Common myeloid progenitor, CD34-positive (primary cell): ENCODE measurements at regions not wholly inside any gene's neighbourhood (a gene's known extent, or its start where the extent isn't known, plus 50 kb on each side); places are given as distances from the start of the nearest gene placed in this dataset.
A peak's percentile ranks its signal among the peaks of the same experiment; 100 is the strongest.

ENCODE experiments used
- CTCF ChIA-PET: fragments of 350-600 bp; sonication (Branson Sonifier 250); formaldehyde crosslinking; loops from one replicate; lab custom pipeline; 2021; ENCODE audit warnings: antibody characterized with exemption; lab: Charles Lee
- POLR2A ChIA-PET: fragments of 350-600 bp; sonication (Branson Sonifier 250); formaldehyde crosslinking; loops from one replicate; lab custom pipeline; 2021; ENCODE audit warnings: antibody characterized with exemption; lab: Charles Lee
- DNase-seq, 3 donors: peaks; one replicate each; pipeline versions ENCODE4 v3.0.0 to v3.0.0-alpha.2; 2013
- H3K27ac ChIP-seq, 2 experiments: 1 replicate in 1 of 2; 2 replicates in 1 of 2; pipeline ENCODE4 v1.7.0; 2013; ENCODE audit warnings: inconsistent platforms in 2 of 2, low read length in 2 of 2, mild to moderate bottlenecking in 2 of 2, low read depth in 1 of 2, moderate library complexity in 1 of 2; ENCODE audit not compliant: severe bottlenecking in 2 of 2, insufficient read depth in 1 of 2, poor library complexity in 1 of 2
- H3K27me3 ChIP-seq, 5 experiments: replicated peaks in 2 of 5; 1 replicate in 3 of 5; 2 replicates in 2 of 5; pipeline versions ENCODE4 v1.6.1 to v1.7.0; 2013; ENCODE audit warnings: low read length in 4 of 5, mild to moderate bottlenecking in 2 of 5, moderate library complexity in 2 of 5, inconsistent platforms in 1 of 5; ENCODE audit not compliant: insufficient read depth in 5 of 5, control insufficient read depth in 4 of 5
- H3K36me3 ChIP-seq, 4 experiments: 1 replicate in 2 of 4; 2 replicates in 2 of 4; pipeline versions ENCODE4 v1.6.1 to v1.7.0; 2013; ENCODE audit warnings: low read length in 3 of 4, control low read depth in 1 of 4, mild to moderate bottlenecking in 1 of 4; ENCODE audit not compliant: control insufficient read depth in 4 of 4, insufficient read depth in 4 of 4
- H3K4me1 ChIP-seq, 4 experiments: 1 replicate in 3 of 4; 2 replicates in 1 of 4; pipeline versions ENCODE4 v1.6.1 to v1.7.1; 2013; ENCODE audit warnings: low read length in 3 of 4, mild to moderate bottlenecking in 3 of 4, control low read depth in 1 of 4, inconsistent platforms in 1 of 4, moderate library complexity in 1 of 4; ENCODE audit not compliant: control insufficient read depth in 4 of 4, insufficient read depth in 4 of 4; ENCODE audit errors: control extremely low read depth in 1 of 4
- H3K4me3 ChIP-seq, 7 experiments: 1 replicate in 4 of 7; 2 replicates in 3 of 7; pipeline versions ENCODE4 v1.5.1 to v1.7.0; 2013; ENCODE audit warnings: mild to moderate bottlenecking in 7 of 7, low read length in 6 of 7, moderate library complexity in 6 of 7, inconsistent platforms in 2 of 7, low read depth in 2 of 7, control low read depth in 1 of 7; ENCODE audit not compliant: insufficient read depth in 4 of 7, control insufficient read depth in 1 of 7; ENCODE audit errors: extremely low read depth in 1 of 7
- H3K9me3 ChIP-seq, 5 experiments: 1 replicate in 4 of 5; 2 replicates in 1 of 5; pipeline versions ENCODE4 v1.6.1 to v1.7.1; 2013; ENCODE audit warnings: low read length in 4 of 5, mild to moderate bottlenecking in 2 of 5, inconsistent platforms in 1 of 5, low read depth in 1 of 5, moderate library complexity in 1 of 5; ENCODE audit not compliant: control insufficient read depth in 4 of 5, insufficient read depth in 2 of 5; ENCODE audit errors: control extremely low read depth in 1 of 5
- WGBS: methylation state at CpG from one replicate; pipeline ENCODE4 v1.1.5; 2013; ENCODE audit not compliant: insufficient coverage; 5-methylcytosine and 5-hydroxymethylcytosine counted together

- H3K4me3 ChIP-seq = no peak overlapping the region
- H3K27me3 ChIP-seq = no peaks in the 10 kb centered on the region
- WGBS = no CpG with 5 or more reads among the region's 1 CpG
- no peaks in the 10 kb centered on the region for H3K36me3 ChIP-seq
- no peak overlapping the region for H3K27ac ChIP-seq
- DNase-seq = peak in 1 of 3 donors; percentile 33
- H3K9me3 ChIP-seq = peaks cover 0 to 11% (median 2%) of the 10 kb centered on the region in 5 experiments
- POLR2A ChIA-PET = no interaction called here
- peaks cover 12 to 31% (median 14%) of the 10 kb centered on the region in 4 experiments for H3K4me1 ChIP-seq
- CTCF ChIA-PET = interaction anchor here (0.7 to 1.4 kb wide), 3 partner anchors 9 to 20 kb away, joined by 3 read pairs; no protein-coding TSS in a partner anchor
Measured at GRCh38 chr11:35056391-35057093, 82.4 kb upstream of the CD44 start.

GRCh38 chr11:35057926-35058668 is 80.9 kb upstream of the CD44 start:
- Histone ChIP-seq H3K9me3 (peaks cover 0 to 9% (median 2%) of the 10 kb centered on the region in 5 experiments), H3K4me1 (peaks cover 8 to 28% (median 10%) of the 10 kb centered on the region in 4 experiments), H3K36me3 (no peaks in the 10 kb centered on the region), H3K27ac (no peak overlapping the region), H3K27me3 (no peaks in the 10 kb centered on the region), H3K4me3 (no peak overlapping the region)
- ChIA-PET CTCF (interaction anchor here (0.5 to 1.7 kb wide), 6 partner anchors 8 to 217 kb away, joined by 3 to 12 read pairs (median 4); no protein-coding TSS in a partner anchor), POLR2A (interaction anchor here (0.7 kb wide), 1 partner anchor 91 kb away, joined by 4 read pairs; no protein-coding TSS in a partner anchor)
- peak in 2 of 3 donors; percentile 46 to 57 for DNase-seq
- 93% methylated on average over 2 of the region's 2 CpGs for WGBS

- ChIA-PET POLR2A (no interaction called here), CTCF (interaction anchor here (0.5 to 2.0 kb wide), 7 partner anchors 8 to 300 kb away, joined by 3 to 12 read pairs (median 4); no protein-coding TSS in a partner anchor)
- WGBS = 81% methylated on average over 3 of the region's 5 CpGs
- H3K9me3 ChIP-seq = peaks cover 0 to 7% (median 2%) of the 10 kb centered on the region in 5 experiments
- H3K4me3 ChIP-seq = no peak overlapping the region
- DNase-seq = no peak
- H3K36me3 ChIP-seq = no peaks in the 10 kb centered on the region
- H3K27me3 ChIP-seq = no peaks in the 10 kb centered on the region
- H3K27ac ChIP-seq = no peak overlapping the region
- H3K4me1 ChIP-seq = peaks cover 8 to 31% (median 10%) of the 10 kb centered on the region in 4 experiments
Measured at GRCh38 chr11:35058669-35059434, 80.1 kb upstream of the CD44 start.

- Histone ChIP-seq H3K4me1 (peaks cover 11 to 47% (median 16%) of the 10 kb centered on the region in 4 experiments), H3K27ac (no peak overlapping the region), H3K9me3 (no peaks in the 10 kb centered on the region), H3K27me3 (no peaks in the 10 kb centered on the region), H3K36me3 (no peaks in the 10 kb centered on the region), H3K4me3 (no peak overlapping the region)
- DNase-seq = no peak
- WGBS = 100% methylated on average over 1 of the region's 5 CpGs
- ChIA-PET POLR2A (no interaction called here), CTCF (no interaction called here)
Measured at GRCh38 chr11:35061516-35062440, 77.2 kb upstream of the CD44 start.

- ChIA-PET POLR2A (interaction anchor here (1.1 kb wide), 1 partner anchor 12 kb away, joined by 3 read pairs; no protein-coding TSS in a partner anchor), CTCF (interaction anchor here (0.8 to 1.8 kb wide), 5 partner anchors 12 to 328 kb away, joined by 3 to 5 read pairs (median 4); no protein-coding TSS in a partner anchor)
- no peaks in the 10 kb centered on the region for H3K36me3 ChIP-seq
- peak in 2 of 3 donors; percentile 55 to 71 for DNase-seq
- H3K27me3 ChIP-seq = no peaks in the 10 kb centered on the region
- H3K4me3 ChIP-seq = no peak overlapping the region
- no peak overlapping the region for H3K27ac ChIP-seq
- WGBS = 89% methylated on average over 6 of the region's 6 CpGs
- no peaks in the 10 kb centered on the region for H3K9me3 ChIP-seq
- H3K4me1 ChIP-seq = peaks cover 10 to 40% (median 13%) of the 10 kb centered on the region in 4 experiments
Measured at GRCh38 chr11:35063488-35063931, 75.5 kb upstream of the CD44 start.
